Fibroblast of pulmonary artery (primary cell): ENCODE measurements at regions not wholly inside any gene's neighbourhood (a gene's known extent, or its start where the extent isn't known, plus 50 kb on each side); places are given as distances from the start of the nearest gene placed in this dataset.
"Not testable (repeated sequence)": the region's sequence is repeated elsewhere in the genome, so short reads cannot be mapped to it uniquely, and the experiment has no call there.

Experiments used
- DNase-seq: peaks from one replicate; pipeline ENCODE4 v3.0.0-alpha.2; 2010; ENCODE audit warnings: low read depth
- H3K4me3 ChIP-seq: replicated peaks from 2 replicates; pipeline ENCODE4 v1.5.1; 2011; ENCODE audit warnings: low read depth, mild to moderate bottlenecking, control low read depth, low read length, moderate library complexity
- CTCF ChIP-seq: IDR thresholded peaks from 2 replicates; pipeline ENCODE4 v1.5.1; 2011; ENCODE audit warnings: mild to moderate bottlenecking, control low read depth, low read length, inconsistent platforms; ENCODE audit errors: missing control alignments

GRCh38 chr14:34161351-34162082 lies 210.6 kb upstream of the EGLN3 start:
- DNase-seq = no peak
- H3K4me3 ChIP-seq = no peak overlapping the region
- TF ChIP-seq CTCF = no peak

GRCh38 chr14:34160619-34161018 lies 209.7 kb upstream of the EGLN3 start:
- no peak for TF ChIP-seq CTCF
- DNase-seq = no peak
- no peak overlapping the region for H3K4me3 ChIP-seq

GRCh38 chr14:34157651-34158050 lies 206.8 kb upstream of the EGLN3 start:
- no peak for DNase-seq
- TF ChIP-seq CTCF = no peak
- H3K4me3 ChIP-seq = no peak overlapping the region

GRCh38 chr14:34147461-34147860 lies 196.6 kb upstream of the EGLN3 start:
- TF ChIP-seq CTCF = no peak
- DNase-seq = no peak
- H3K4me3 ChIP-seq = no peak overlapping the region

- not testable (repeated sequence) for DNase-seq
Measured at GRCh38 chr14:34140127-34140526, 189.3 kb upstream of the EGLN3 start.

GRCh38 chr14:34139160-34140121 lies 188.6 kb upstream of the EGLN3 start:
- H3K4me3 ChIP-seq = not testable (repeated sequence)
- peak; percentile 42 for DNase-seq

More at GRCh38 chr14:34140127-34140526, 189.3 kb upstream of the EGLN3 start:
- H3K4me3 ChIP-seq = not testable (repeated sequence)

GRCh38 chr14:34138175-34138574 lies 187.3 kb upstream of the EGLN3 start:
- no peak for TF ChIP-seq CTCF
- no peak overlapping the region for H3K4me3 ChIP-seq
- DNase-seq = no peak
